Myocyte (in vitro differentiated cells): ENCODE measurements at regions not wholly inside any gene's neighbourhood (a gene's known extent, or its start where the extent isn't known, plus 50 kb on each side); places are given as distances from the start of the nearest gene placed in this dataset.
"Not testable (repeated sequence)": the region's sequence is repeated elsewhere in the genome, so short reads cannot be mapped to it uniquely, and the experiment has no call there.

Experiments
- DNase-seq: peaks from one replicate; pipeline ENCODE4 v3.0.0-alpha.2; 2012; ENCODE audit warnings: low read depth

GRCh38 chrX:120718969-120719368 lies 89.1 kb upstream of the C1GALT1C1 start:
- no peak for DNase-seq

- not testable (repeated sequence) for DNase-seq
Observed at GRCh38 chrX:120702337-120702736, 72.5 kb upstream of the C1GALT1C1 start.

- no peak for DNase-seq
Observed at GRCh38 chrX:120697053-120697452, 67.2 kb upstream of the C1GALT1C1 start.

- DNase-seq, result no peak
Observed at GRCh38 chrX:120692319-120692718, 62.5 kb upstream of the C1GALT1C1 start.

- no peak for DNase-seq
Observed at GRCh38 chrX:120690941-120691340, 61.1 kb upstream of the C1GALT1C1 start.

- DNase-seq, result no peak
Observed at GRCh38 chrX:120690344-120690743, 60.5 kb upstream of the C1GALT1C1 start.

- DNase-seq, result no peak
Observed at GRCh38 chrX:120680090-120680489, 50.2 kb upstream of the C1GALT1C1 start.
